ENCODE measurements at regions not wholly inside any gene's neighbourhood (a gene's known extent, or its start where the extent isn't known, plus 50 kb on each side); places are given as distances from the start of the nearest gene placed in this dataset.
"Not testable (repeated sequence)": the region's sequence is repeated elsewhere in the genome, so short reads cannot be mapped to it uniquely, and the experiment has no call there.

DNA sequence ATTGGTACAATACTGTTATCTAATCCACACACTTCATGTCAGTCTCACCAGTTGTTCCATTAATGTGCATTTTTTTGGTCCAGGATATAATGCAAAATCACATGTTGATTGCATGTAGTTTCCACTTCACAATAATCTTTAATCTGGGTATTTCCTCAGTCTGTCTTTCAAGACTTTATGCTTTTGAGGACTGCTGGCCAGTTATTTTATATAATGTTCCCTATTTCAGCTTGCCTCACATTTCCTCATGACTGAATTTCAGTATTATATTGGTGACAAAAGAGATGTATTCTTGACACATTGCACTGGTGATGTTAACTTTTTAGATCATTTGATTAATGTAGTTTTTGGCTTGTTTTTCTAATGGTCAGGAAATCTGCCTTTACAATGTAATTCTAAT is 368.3 kb downstream of the IRS2 start:
- H3K27me3 Mint-ChIP-seq: no peaks in the 10 kb centered on the region
- H3K4me3 Mint-ChIP-seq: no peak overlapping the region
- H3K9me3 ChIP-seq (ENCODE audit: control insufficient read depth, low read length, poor library complexity, severe bottlenecking): no peaks in the 10 kb centered on the region
- no peaks in the 10 kb centered on the region for H3K4me1 Mint-ChIP-seq
- ATAC-seq: no peak
- H3K27ac Mint-ChIP-seq: no peak overlapping the region
- no peak for DNase-seq
- H3K36me3 Mint-ChIP-seq (ENCODE audit: low read depth): no peaks in the 10 kb centered on the region

DNA sequence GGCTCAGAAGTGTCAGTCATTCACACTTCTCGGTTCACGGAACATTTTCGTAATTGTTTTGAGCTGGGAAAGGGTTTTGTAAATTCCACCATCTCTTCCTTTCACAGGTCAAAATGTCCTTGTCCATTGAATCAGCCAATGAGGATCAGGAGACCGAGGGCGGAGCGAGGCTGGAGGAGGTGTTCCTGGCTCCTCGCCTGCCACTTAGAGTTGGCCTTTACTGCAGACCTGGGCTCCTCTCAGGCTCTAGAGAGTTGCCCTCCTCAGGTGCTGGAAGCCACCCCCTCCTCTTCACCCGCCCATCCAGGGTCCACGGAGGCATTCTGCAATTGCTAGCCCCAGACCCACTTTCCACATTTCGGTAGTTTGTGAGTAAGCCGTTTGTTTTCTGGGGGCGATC is 370.4 kb downstream of the IRS2 start:
- Mint-ChIP-seq H3K36me3 (ENCODE audit: low read depth) (no peaks in the 10 kb centered on the region), H3K27ac (no peak overlapping the region), H3K4me3 (no peak overlapping the region), H3K4me1 (no peaks in the 10 kb centered on the region), H3K27me3 (no peaks in the 10 kb centered on the region)
- no peaks in the 10 kb centered on the region for H3K9me3 ChIP-seq (ENCODE audit: control insufficient read depth, low read length, poor library complexity, severe bottlenecking)
- no peak for ATAC-seq
- no peak for DNase-seq

DNA sequence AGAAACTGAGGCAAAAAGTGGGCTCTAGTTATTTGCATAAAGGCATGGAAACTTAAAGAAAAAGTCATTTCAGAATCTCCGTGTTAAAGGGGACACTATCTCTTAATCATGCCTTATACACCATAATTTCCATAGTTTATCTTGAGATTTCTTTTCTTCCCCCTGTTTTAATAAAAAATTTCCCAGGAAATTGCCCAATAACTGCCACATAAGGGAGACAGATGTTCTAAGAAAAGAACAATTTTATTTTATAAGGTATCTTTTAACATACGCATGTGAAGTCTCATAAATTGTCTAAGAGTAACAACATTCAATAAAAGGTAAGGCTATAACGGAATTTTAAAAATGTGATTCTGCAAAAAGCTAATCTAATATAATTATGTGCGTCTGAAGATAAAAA is 371.3 kb downstream of the IRS2 start:
- Mint-ChIP-seq H3K4me1 (no peaks in the 10 kb centered on the region), H3K36me3 (ENCODE audit: low read depth) (no peaks in the 10 kb centered on the region), H3K27me3 (no peaks in the 10 kb centered on the region), H3K27ac (no peak overlapping the region), H3K4me3 (no peak overlapping the region)
- no peak for DNase-seq
- no peak for ATAC-seq
- H3K9me3 ChIP-seq (ENCODE audit: control insufficient read depth, low read length, poor library complexity, severe bottlenecking): no peaks in the 10 kb centered on the region

DNA sequence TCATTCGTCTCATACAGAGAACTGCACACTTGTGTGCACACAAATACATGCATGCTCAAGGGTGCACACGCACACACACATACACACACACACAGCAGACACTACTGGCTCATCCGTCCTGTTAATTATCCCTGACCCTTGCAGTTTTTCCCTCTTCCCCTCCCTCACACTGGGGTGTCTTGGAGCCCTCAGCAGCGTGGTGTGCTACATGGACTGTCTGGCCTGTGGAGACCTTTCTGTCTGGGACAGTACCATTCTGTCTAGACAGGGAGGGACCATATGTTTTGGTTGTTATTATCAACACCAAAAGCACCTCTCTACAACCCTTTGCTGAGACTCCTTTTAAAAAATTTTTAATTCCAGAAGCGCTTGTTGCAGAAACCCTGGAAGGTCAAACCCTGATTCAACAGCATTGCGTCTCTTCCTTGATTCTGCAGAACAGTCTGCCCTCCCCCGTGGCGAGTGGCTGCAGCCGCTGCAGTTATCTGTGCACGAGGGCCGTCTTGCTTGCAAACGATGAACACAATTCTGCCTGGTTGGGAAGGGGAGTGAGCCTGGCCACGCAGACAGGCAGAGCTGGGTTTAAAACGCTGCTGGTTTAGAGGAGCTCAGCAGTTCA is 374.0 kb downstream of the IRS2 start:
- Mint-ChIP-seq H3K27me3 (peaks cover 13% of the 10 kb centered on the region), H3K27ac (no peak overlapping the region), H3K4me3 (no peak overlapping the region), H3K4me1 (no peaks in the 10 kb centered on the region), H3K36me3 (ENCODE audit: low read depth) (peaks cover 3% of the 10 kb centered on the region)
- ATAC-seq (no peak), DNase-seq (no peak)
- H3K9me3 ChIP-seq (ENCODE audit: control insufficient read depth, low read length, poor library complexity, severe bottlenecking): no peaks in the 10 kb centered on the region

DNA sequence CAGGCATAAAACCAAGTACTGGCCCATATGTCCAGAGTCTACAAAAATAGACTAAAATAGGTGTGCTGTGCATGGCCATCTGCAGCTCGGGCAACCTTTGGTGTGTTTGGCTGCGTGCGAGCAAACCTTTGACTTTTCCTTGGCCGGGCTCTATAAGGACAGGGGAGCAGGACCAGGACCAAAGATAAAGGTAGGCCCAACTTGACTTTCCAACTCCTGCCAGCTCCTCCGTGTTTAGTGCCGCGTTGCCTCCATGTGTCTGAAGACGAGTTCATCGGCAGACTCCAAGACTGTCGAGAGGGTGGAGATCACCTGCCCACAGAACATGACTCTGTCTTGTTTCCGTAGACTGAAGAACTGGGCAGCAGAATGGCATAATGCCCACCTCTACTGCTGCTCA is 375.5 kb downstream of the IRS2 start:
- Mint-ChIP-seq H3K4me1 (no peaks in the 10 kb centered on the region), H3K27ac (no peak overlapping the region), H3K27me3 (peaks cover 13% of the 10 kb centered on the region), H3K4me3 (no peak overlapping the region), H3K36me3 (ENCODE audit: low read depth) (peaks cover 3% of the 10 kb centered on the region)
- ATAC-seq (no peak), DNase-seq (no peak)
- H3K9me3 ChIP-seq (ENCODE audit: control insufficient read depth, low read length, poor library complexity, severe bottlenecking): no peaks in the 10 kb centered on the region

DNA sequence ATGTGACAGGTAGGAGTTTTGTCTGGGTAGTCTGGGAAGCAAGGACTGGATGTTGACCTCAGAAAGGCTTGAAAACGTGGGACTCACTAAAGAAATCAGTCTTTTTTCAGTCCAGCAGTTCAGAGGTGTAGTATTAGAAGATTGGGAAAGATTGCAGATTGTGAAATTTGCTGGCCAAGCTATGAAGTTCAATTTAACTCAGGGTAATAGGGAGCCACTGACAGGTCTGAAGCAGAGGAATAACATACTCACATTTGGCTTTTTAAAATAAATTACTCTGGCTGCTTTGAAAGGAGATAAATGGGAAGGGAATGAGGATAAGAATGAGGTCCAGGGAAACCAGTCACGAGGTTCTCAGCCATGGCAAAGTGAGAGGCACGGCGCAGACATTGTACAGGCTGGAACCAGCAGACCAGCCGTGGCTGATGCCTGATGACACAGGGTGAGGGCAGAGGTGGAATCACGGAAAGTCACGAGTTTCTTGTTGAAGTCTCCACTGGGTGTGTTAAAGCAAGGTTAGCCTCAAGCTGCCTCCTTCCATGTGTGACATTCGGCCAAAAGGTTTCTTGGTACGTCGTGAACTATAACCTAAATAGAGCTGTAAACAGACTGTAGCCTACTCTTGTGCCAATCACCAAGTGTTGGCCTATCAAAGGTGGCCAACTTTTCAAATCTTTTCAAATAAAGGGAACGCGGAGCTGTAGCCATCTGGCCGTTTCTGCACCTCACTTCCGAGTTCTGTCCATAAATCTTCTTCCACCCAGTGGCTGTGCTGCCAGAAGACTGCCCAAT is 377.6 kb downstream of the IRS2 start:
- Mint-ChIP-seq H3K4me3 (no peak overlapping the region), H3K4me1 (no peaks in the 10 kb centered on the region), H3K27ac (no peak overlapping the region), H3K36me3 (ENCODE audit: low read depth) (peaks cover 3% of the 10 kb centered on the region), H3K27me3 (peaks cover 13% of the 10 kb centered on the region)
- ATAC-seq: no peak
- H3K9me3 ChIP-seq (ENCODE audit: control insufficient read depth, low read length, poor library complexity, severe bottlenecking): no peaks in the 10 kb centered on the region
- no peak for DNase-seq

DNA sequence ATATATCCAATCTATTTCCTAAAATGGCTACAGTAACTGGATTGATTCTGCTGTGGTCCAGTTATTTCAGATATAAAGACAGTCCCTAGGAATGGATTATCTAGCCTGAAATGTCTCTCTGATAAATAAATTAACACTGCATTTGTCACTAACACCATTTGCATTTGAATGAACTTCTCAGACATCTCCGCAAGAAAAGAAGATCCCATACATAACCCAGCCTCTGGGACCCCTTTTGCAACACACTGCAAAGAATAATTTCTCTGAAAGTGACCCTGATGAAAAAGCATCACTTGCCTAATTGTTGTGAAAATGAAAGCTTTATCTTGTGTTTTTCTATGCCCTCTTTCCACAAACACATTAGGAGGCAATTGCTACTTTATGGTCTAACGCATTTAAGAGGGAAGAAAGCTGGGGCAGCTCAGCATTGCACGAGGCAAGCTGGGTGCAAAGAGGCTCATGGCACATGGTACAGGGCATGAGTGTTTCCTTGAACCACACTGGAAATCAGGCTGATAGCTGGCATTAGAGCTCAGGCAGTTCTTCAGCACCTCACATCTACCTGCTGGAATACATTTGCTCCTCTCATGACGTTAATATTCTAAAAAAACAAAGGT is 379.9 kb downstream of the IRS2 start:
- Mint-ChIP-seq H3K27ac (no peak overlapping the region), H3K4me1 (no peaks in the 10 kb centered on the region), H3K4me3 (no peak overlapping the region), H3K27me3 (peaks cover 17% of the 10 kb centered on the region), H3K36me3 (ENCODE audit: low read depth) (peaks cover 3% of the 10 kb centered on the region)
- no peak for DNase-seq
- no peaks in the 10 kb centered on the region for H3K9me3 ChIP-seq (ENCODE audit: control insufficient read depth, low read length, poor library complexity, severe bottlenecking)
- ATAC-seq: no peak

DNA sequence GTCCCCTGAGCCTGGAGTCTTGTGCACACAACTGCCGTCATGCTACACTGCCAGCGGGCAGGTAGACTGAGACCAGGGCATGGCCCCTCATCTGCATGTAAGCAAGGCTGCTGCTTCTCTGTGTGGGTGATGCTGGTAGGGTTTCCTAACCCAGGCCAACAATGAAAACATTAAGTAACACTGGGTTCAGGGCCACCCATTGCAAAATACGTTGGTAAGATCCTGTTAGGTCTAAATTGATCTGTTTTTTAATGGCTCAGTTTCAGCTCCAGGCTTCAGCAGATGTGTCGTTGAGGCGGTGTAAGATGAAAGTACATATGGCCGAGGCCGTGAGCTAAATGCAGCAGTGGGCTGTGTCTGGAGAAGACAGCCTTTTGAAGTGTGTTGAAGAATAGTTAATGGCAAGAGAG is 383.4 kb downstream of the IRS2 start:
- Mint-ChIP-seq H3K27me3 (peaks cover 10% of the 10 kb centered on the region), H3K27ac (no peak overlapping the region), H3K36me3 (ENCODE audit: low read depth) (no peaks in the 10 kb centered on the region), H3K4me3 (no peak overlapping the region), H3K4me1 (no peaks in the 10 kb centered on the region)
- H3K9me3 ChIP-seq (ENCODE audit: control insufficient read depth, low read length, poor library complexity, severe bottlenecking): no peaks in the 10 kb centered on the region
- ATAC-seq (no peak), DNase-seq (no peak)

DNA sequence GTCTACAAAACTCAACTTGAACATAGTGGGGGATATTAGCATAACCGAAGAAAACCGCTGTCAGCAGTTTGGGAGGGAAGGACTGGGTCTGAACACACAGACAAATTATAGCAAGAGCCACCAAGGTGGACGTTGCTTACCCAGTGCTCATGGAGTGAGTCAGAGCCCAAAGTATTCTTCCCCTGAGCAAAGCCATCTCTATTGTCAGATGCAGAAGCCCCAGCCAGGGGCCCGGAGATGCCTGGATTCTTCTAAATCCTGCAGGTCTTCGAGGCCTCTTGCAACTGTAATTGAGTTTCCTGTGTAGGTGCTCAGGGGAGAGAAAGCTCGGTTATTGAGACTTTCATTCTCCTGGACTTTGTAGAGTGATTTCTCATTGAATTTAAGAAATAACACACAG is 384.5 kb downstream of the IRS2 start:
- Mint-ChIP-seq H3K4me1 (no peaks in the 10 kb centered on the region), H3K36me3 (ENCODE audit: low read depth) (no peaks in the 10 kb centered on the region), H3K4me3 (no peak overlapping the region), H3K27ac (no peak overlapping the region), H3K27me3 (peaks cover 10% of the 10 kb centered on the region)
- no peak for DNase-seq
- no peak for ATAC-seq
- no peaks in the 10 kb centered on the region for H3K9me3 ChIP-seq (ENCODE audit: control insufficient read depth, low read length, poor library complexity, severe bottlenecking)

DNA sequence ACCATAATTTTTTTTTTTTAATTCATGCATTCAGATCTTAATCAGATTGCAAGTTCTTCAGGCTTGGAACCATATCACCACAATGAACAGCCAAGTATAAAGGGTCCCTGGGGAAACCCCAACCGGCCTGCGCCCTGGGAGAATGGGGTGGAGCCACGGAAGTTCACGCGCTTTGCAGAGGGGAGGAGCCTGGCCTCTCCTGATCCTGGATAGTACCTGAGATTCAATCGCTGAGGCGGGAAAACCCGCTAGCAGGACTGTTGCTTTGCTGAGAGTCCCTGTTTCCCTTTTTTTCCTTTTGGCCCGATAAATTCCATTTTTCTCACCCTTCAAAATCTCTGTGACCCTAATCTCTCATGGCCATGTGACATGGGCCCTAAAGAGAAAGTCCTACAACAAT is 385.1 kb downstream of the IRS2 start:
- no peak for ATAC-seq
- H3K36me3 Mint-ChIP-seq (ENCODE audit: low read depth): no peaks in the 10 kb centered on the region
- no peak overlapping the region for H3K4me3 Mint-ChIP-seq
- H3K27me3 Mint-ChIP-seq: peaks cover 10% of the 10 kb centered on the region
- DNase-seq: no peak
- H3K4me1 Mint-ChIP-seq: no peaks in the 10 kb centered on the region
- H3K27ac Mint-ChIP-seq: no peak overlapping the region
- H3K9me3 ChIP-seq (ENCODE audit: control insufficient read depth, low read length, poor library complexity, severe bottlenecking): no peaks in the 10 kb centered on the region

DNA sequence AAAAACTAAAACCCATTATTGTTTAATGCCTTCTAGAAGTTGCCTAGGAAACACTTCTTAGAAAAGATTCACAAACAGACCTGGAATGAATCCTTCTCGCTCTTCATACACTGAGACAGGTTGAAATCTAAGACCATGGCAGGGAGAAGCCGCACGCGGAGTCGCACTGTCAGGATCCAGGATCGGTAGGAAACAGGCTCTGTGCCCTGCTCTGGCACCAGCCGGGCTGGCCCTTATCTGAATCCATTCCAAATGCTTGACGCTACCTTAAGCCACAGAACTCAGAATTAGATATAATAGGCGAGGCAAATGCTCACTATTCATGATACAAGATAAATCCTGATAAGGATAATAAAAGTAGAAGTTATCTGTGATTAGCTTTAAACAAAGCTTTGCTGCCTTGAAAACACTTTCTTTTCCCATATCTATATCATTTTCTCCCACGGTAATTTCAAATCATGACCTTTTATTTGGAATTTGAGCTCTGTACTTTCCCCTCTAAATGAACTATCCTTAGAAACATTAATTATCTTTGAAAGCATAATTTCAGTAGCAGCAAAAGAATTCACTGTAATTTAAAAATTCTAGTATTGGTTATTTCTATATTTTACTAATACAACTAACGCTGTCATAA is 385.6 kb downstream of the IRS2 start:
- Mint-ChIP-seq H3K4me1 (no peaks in the 10 kb centered on the region), H3K4me3 (no peak overlapping the region), H3K36me3 (ENCODE audit: low read depth) (no peaks in the 10 kb centered on the region), H3K27me3 (peaks cover 10% of the 10 kb centered on the region), H3K27ac (no peak overlapping the region)
- H3K9me3 ChIP-seq (ENCODE audit: control insufficient read depth, low read length, poor library complexity, severe bottlenecking): no peaks in the 10 kb centered on the region
- DNase-seq (no peak), ATAC-seq (no peak)

DNA sequence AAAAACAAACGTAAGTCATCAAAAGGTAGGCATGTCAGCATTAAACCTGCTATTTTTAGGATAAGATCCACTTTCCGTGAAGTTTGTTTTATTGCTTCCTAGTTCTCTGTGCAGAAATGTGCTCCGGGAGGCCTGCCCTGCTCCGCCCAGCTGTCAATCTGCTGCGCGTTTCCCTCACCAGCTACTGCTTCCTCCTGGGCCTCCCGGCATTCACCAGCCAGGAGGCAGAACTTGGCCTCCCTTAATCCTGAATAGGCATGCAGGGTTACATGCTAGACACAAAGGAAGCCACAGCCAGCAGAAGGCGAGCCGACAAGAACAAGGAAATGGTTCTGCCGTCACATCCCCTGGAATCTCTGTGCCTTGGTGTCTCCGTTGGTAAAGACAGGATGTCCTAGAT is 386.2 kb downstream of the IRS2 start:
- ATAC-seq: no peak
- H3K36me3 Mint-ChIP-seq (ENCODE audit: low read depth): no peaks in the 10 kb centered on the region
- H3K27me3 Mint-ChIP-seq: peaks cover 10% of the 10 kb centered on the region
- H3K9me3 ChIP-seq (ENCODE audit: control insufficient read depth, low read length, poor library complexity, severe bottlenecking): no peaks in the 10 kb centered on the region
- H3K4me1 Mint-ChIP-seq: no peaks in the 10 kb centered on the region
- no peak overlapping the region for H3K27ac Mint-ChIP-seq
- H3K4me3 Mint-ChIP-seq: no peak overlapping the region
- no peak for DNase-seq

DNA sequence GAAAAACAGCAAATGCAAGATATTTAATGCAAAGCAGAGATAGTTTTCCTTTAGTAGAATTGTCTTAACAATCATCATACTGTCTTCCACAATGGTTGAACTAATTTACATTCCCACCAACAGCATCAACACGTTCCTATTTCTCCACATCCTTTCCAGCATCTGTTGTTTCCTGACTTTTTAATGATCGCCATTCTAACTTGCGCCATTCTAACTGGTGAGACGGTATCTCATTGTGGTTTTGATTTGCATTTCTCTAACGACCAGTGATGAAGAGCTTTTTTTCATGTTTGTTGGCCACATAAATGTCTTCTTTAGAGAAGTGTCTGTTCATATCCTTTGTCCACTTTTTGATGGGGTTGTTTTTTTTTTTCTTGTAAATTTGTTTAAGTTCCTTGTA is 388.3 kb downstream of the IRS2 start:
- not testable (repeated sequence) for H3K9me3 ChIP-seq (ENCODE audit: control insufficient read depth, low read length, poor library complexity, severe bottlenecking); ATAC-seq; H3K4me1 Mint-ChIP-seq; DNase-seq; H3K27ac Mint-ChIP-seq; H3K4me3 Mint-ChIP-seq; H3K36me3 Mint-ChIP-seq (ENCODE audit: low read depth); H3K27me3 Mint-ChIP-seq
